T-cell (primary cell): ENCODE measurements at regions not wholly inside any gene's neighbourhood (a gene's known extent, or its start where the extent isn't known, plus 50 kb on each side); places are given as distances from the start of the nearest gene placed in this dataset.
A peak's percentile ranks its signal among the peaks of the same experiment; 100 is the strongest.

ENCODE experiments used
- ATAC-seq, 4 experiments: fragments of 200-7000 bp in 3 of 4; fragments of 150-1000 bp in 1 of 4; cut with Tn5 transposase; replicated peaks in 1 of 4; 1 replicate in 3 of 4; 2 replicates in 1 of 4; pipeline ENCODE4 v1.10.0; 2021; ENCODE audit warnings: moderate library complexity in 3 of 4, mild to moderate bottlenecking in 2 of 4, moderate number of reproducible peaks in 1 of 4
- CTCF ChIA-PET, 2 donors: fragments of 300-600 bp; sonication (Branson Sonifier 250); formaldehyde crosslinking; loops; one replicate each; lab custom pipeline; 2022; ENCODE audit warnings: antibody characterized with exemption in 2 of 2; lab: Charles Lee
- POLR2A ChIA-PET, 2 donors: fragments of 300-600 bp; sonication (Branson Sonifier 250); formaldehyde crosslinking; loops; one replicate each; lab custom pipeline; 2022; ENCODE audit warnings: antibody characterized with exemption in 2 of 2; lab: Charles Lee
- DNase-seq, 35 experiments: peaks; one replicate each; pipeline versions ENCODE4 v3.0.0 to v3.0.0-alpha.2; 2013 to 2023
- H3K27ac ChIP-seq: one replicate; pipeline ENCODE4 v1.5.1; 2013; ENCODE audit warnings: low read length
- H3K27me3 ChIP-seq, 2 experiments: replicated peaks in 1 of 2; 1 replicate in 1 of 2; 2 replicates in 1 of 2; pipeline versions ENCODE4 v1.6.1 to v1.7.0; 2013; ENCODE audit warnings: low read length in 1 of 2, mixed read lengths in 1 of 2; ENCODE audit not compliant: control insufficient read depth in 2 of 2, insufficient read depth in 2 of 2; ENCODE audit errors: extremely low read depth in 1 of 2
- H3K36me3 ChIP-seq, 2 donors: 1 replicate in 1 of 2; 2 replicates in 1 of 2; pipeline versions ENCODE4 v1.6.1 to v1.7.0; 2013; ENCODE audit warnings: low read length in 1 of 2; ENCODE audit not compliant: control insufficient read depth in 2 of 2, insufficient read depth in 1 of 2; ENCODE audit errors: extremely low read depth in 1 of 2
- H3K4me1 ChIP-seq, 2 experiments: 1 replicate in 1 of 2; 2 replicates in 1 of 2; pipeline versions ENCODE4 v1.6.1 to v1.7.0; 2013; ENCODE audit warnings: low read length in 2 of 2, mixed read lengths in 1 of 2; ENCODE audit not compliant: insufficient read depth in 2 of 2, control insufficient read depth in 1 of 2; ENCODE audit errors: extremely low read depth in 1 of 2
- H3K4me3 ChIP-seq, 2 donors: 1 replicate in 1 of 2; 2 replicates in 1 of 2; pipeline versions ENCODE4 v1.5.1 to v1.7.0; 2013; ENCODE audit warnings: mild to moderate bottlenecking in 2 of 2, low read length in 1 of 2, moderate library complexity in 1 of 2; ENCODE audit not compliant: control insufficient read depth in 1 of 2; ENCODE audit errors: extremely low read depth in 1 of 2
- H3K9me3 ChIP-seq: 2 replicates; pipeline ENCODE4 v1.7.0; 2013
- H3K27ac Mint-ChIP-seq, 2 donors: one replicate each; pipeline ENCODE4 v1.8.0; 2020 to 2021; ENCODE audit warnings: mild to moderate bottlenecking in 2 of 2, mixed read lengths in 2 of 2
- H3K27me3 Mint-ChIP-seq, 2 donors: one replicate each; pipeline ENCODE4 v1.8.0; 2021 to 2022; ENCODE audit warnings: mixed read lengths in 2 of 2
- H3K36me3 Mint-ChIP-seq: one replicate; pipeline ENCODE4 v1.8.0; 2021; ENCODE audit warnings: mixed read lengths
- H3K4me1 Mint-ChIP-seq, 3 donors: one replicate each; pipeline ENCODE4 v1.8.0; 2020 to 2022; ENCODE audit warnings: mixed read lengths in 3 of 3, mild to moderate bottlenecking in 1 of 3
- H3K4me3 Mint-ChIP-seq, 3 donors: one replicate each; pipeline ENCODE4 v1.8.0; 2020 to 2022; ENCODE audit warnings: mild to moderate bottlenecking in 3 of 3, mixed read lengths in 3 of 3, moderate library complexity in 3 of 3
- H3K9me3 Mint-ChIP-seq, 3 donors: one replicate each; pipeline ENCODE4 v1.8.0; 2020 to 2022; ENCODE audit warnings: mixed read lengths in 3 of 3
- WGBS: methylation state at CpG from one replicate; pipeline ENCODE4 v1.1.5; 2013; ENCODE audit warnings: missing lambda C conversion rate; ENCODE audit not compliant: insufficient coverage; 5-methylcytosine and 5-hydroxymethylcytosine counted together

- H3K36me3 Mint-ChIP-seq = no peaks in the 10 kb centered on the region
- H3K27me3 Mint-ChIP-seq = no peaks in the 10 kb centered on the region
- DNase-seq (no peak), ATAC-seq (no peak)
- WGBS = 71% methylated on average over 1 of the region's 2 CpGs
- H3K9me3 Mint-ChIP-seq = peaks cover 0 to 10% (median 7%) of the 10 kb centered on the region in 3 donors
- H3K36me3 ChIP-seq = no peaks in the 10 kb centered on the region
- no peak overlapping the region for H3K27ac ChIP-seq
- H3K4me3 ChIP-seq = no peak overlapping the region
- POLR2A ChIA-PET = no interaction called here
- no peaks in the 10 kb centered on the region for H3K4me1 ChIP-seq
- CTCF ChIA-PET = no interaction called here
- no peaks in the 10 kb centered on the region for H3K4me1 Mint-ChIP-seq
- H3K27me3 ChIP-seq = peaks cover 0 to 6% of the 10 kb centered on the region in 2 experiments
- H3K4me3 Mint-ChIP-seq = no peak overlapping the region
- no peak overlapping the region for H3K27ac Mint-ChIP-seq
- no peaks in the 10 kb centered on the region for H3K9me3 ChIP-seq
Measured at GRCh38 chr16:49003022-49003421, 278.6 kb downstream of the CBLN1 start.

- no peak for DNase-seq
- H3K36me3 Mint-ChIP-seq = no peaks in the 10 kb centered on the region
- no peak for ATAC-seq
- POLR2A ChIA-PET = no interaction called here
- no peaks in the 10 kb centered on the region for H3K27me3 Mint-ChIP-seq
- Histone ChIP-seq H3K36me3 (no peaks in the 10 kb centered on the region), H3K27ac (no peak overlapping the region), H3K9me3 (no peaks in the 10 kb centered on the region), H3K4me3 (no peak overlapping the region), H3K27me3 (peaks cover 0 to 6% of the 10 kb centered on the region in 2 experiments), H3K4me1 (no peaks in the 10 kb centered on the region)
- no peaks in the 10 kb centered on the region for H3K4me1 Mint-ChIP-seq
- peak overlapping the region in 1 of 2 donors; percentile 28 for H3K27ac Mint-ChIP-seq
- CTCF ChIA-PET = no interaction called here
- 31% methylated on average over 3 of the region's 10 CpGs for WGBS
- H3K9me3 Mint-ChIP-seq = peaks cover 0 to 9% (median 3%) of the 10 kb centered on the region in 3 donors
- H3K4me3 Mint-ChIP-seq = no peak overlapping the region
Measured at GRCh38 chr16:49000594-49000993, 281.0 kb downstream of the CBLN1 start.

- Histone ChIP-seq H3K9me3 (no peaks in the 10 kb centered on the region), H3K4me1 (no peaks in the 10 kb centered on the region), H3K27me3 (peaks cover 0 to 6% of the 10 kb centered on the region in 2 experiments), H3K27ac (no peak overlapping the region), H3K36me3 (no peaks in the 10 kb centered on the region), H3K4me3 (no peak overlapping the region)
- H3K4me1 Mint-ChIP-seq = no peaks in the 10 kb centered on the region
- ATAC-seq (no peak), DNase-seq (no peak)
- no peaks in the 10 kb centered on the region for H3K27me3 Mint-ChIP-seq
- POLR2A ChIA-PET = no interaction called here
- no peaks in the 10 kb centered on the region for H3K36me3 Mint-ChIP-seq
- CTCF ChIA-PET = no interaction called here
- H3K4me3 Mint-ChIP-seq = no peak overlapping the region
- WGBS = 63% methylated on average over 5 of the region's 5 CpGs
- no peak overlapping the region for H3K27ac Mint-ChIP-seq
- H3K9me3 Mint-ChIP-seq = peaks cover 0 to 4% (median 3%) of the 10 kb centered on the region in 3 donors
Measured at GRCh38 chr16:48999508-48999907, 282.1 kb downstream of the CBLN1 start.

- Mint-ChIP-seq H3K36me3 (no peaks in the 10 kb centered on the region), H3K4me1 (no peaks in the 10 kb centered on the region), H3K9me3 (peaks cover 0 to 4% (median 3%) of the 10 kb centered on the region in 3 donors), H3K27me3 (no peaks in the 10 kb centered on the region), H3K27ac (no peak overlapping the region), H3K4me3 (no peak overlapping the region)
- no peaks in the 10 kb centered on the region for H3K9me3 ChIP-seq
- no peaks in the 10 kb centered on the region for H3K4me1 ChIP-seq
- CTCF ChIA-PET = no interaction called here
- DNase-seq (no peak), ATAC-seq (no peak)
- no peak overlapping the region for H3K27ac ChIP-seq
- peaks cover 0 to 6% of the 10 kb centered on the region in 2 experiments for H3K27me3 ChIP-seq
- POLR2A ChIA-PET = no interaction called here
- WGBS = no CpG with 5 or more reads among the region's 6 CpGs
- no peaks in the 10 kb centered on the region for H3K36me3 ChIP-seq
- no peak overlapping the region for H3K4me3 ChIP-seq
Measured at GRCh38 chr16:48999044-48999443, 282.6 kb downstream of the CBLN1 start.

GRCh38 chr16:48997946-48998345 is 283.7 kb downstream of the CBLN1 start:
- ATAC-seq = no peak
- H3K27ac ChIP-seq = no peak overlapping the region
- Mint-ChIP-seq H3K36me3 (no peaks in the 10 kb centered on the region), H3K9me3 (peaks cover 0 to 4% (median 3%) of the 10 kb centered on the region in 3 donors), H3K4me3 (no peak overlapping the region), H3K4me1 (no peaks in the 10 kb centered on the region), H3K27ac (no peak overlapping the region), H3K27me3 (no peaks in the 10 kb centered on the region)
- ChIA-PET POLR2A (no interaction called here), CTCF (no interaction called here)
- no peaks in the 10 kb centered on the region for H3K4me1 ChIP-seq
- no peaks in the 10 kb centered on the region for H3K9me3 ChIP-seq
- WGBS = 93% methylated on average over 2 of the region's 3 CpGs
- H3K4me3 ChIP-seq = no peak overlapping the region
- no peaks in the 10 kb centered on the region for H3K36me3 ChIP-seq
- peaks cover 0 to 6% of the 10 kb centered on the region in 2 experiments for H3K27me3 ChIP-seq
- DNase-seq = no peak

- H3K4me1 Mint-ChIP-seq = no peaks in the 10 kb centered on the region
- Histone ChIP-seq H3K27me3 (peaks cover 0 to 6% of the 10 kb centered on the region in 2 experiments), H3K27ac (no peak overlapping the region), H3K4me3 (no peak overlapping the region), H3K36me3 (no peaks in the 10 kb centered on the region), H3K9me3 (no peaks in the 10 kb centered on the region), H3K4me1 (no peaks in the 10 kb centered on the region)
- peaks cover 0 to 4% (median 3%) of the 10 kb centered on the region in 3 donors for H3K9me3 Mint-ChIP-seq
- H3K27ac Mint-ChIP-seq = no peak overlapping the region
- H3K4me3 Mint-ChIP-seq = no peak overlapping the region
- 79% methylated on average over 3 of the region's 8 CpGs for WGBS
- ChIA-PET CTCF (no interaction called here), POLR2A (no interaction called here)
- ATAC-seq (no peak), DNase-seq (no peak)
- no peaks in the 10 kb centered on the region for H3K27me3 Mint-ChIP-seq
- no peaks in the 10 kb centered on the region for H3K36me3 Mint-ChIP-seq
Measured at GRCh38 chr16:48997081-48997615, 284.5 kb downstream of the CBLN1 start.

- no peak overlapping the region for H3K27ac Mint-ChIP-seq
- no peaks in the 10 kb centered on the region for H3K4me1 Mint-ChIP-seq
- ChIA-PET CTCF (no interaction called here), POLR2A (no interaction called here)
- no peaks in the 10 kb centered on the region for H3K36me3 ChIP-seq
- H3K9me3 Mint-ChIP-seq = peaks cover 4 to 12% (median 7%) of the 10 kb centered on the region in 3 donors
- H3K4me1 ChIP-seq = no peaks in the 10 kb centered on the region
- H3K27me3 ChIP-seq = no peaks in the 10 kb centered on the region
- no peak overlapping the region for H3K27ac ChIP-seq
- ATAC-seq (no peak), DNase-seq (no peak)
- H3K4me3 ChIP-seq = no peak overlapping the region
- H3K27me3 Mint-ChIP-seq = no peaks in the 10 kb centered on the region
- H3K36me3 Mint-ChIP-seq = no peaks in the 10 kb centered on the region
- 95% methylated on average over 2 of the region's 2 CpGs for WGBS
- H3K4me3 Mint-ChIP-seq = no peak overlapping the region
- H3K9me3 ChIP-seq = no peaks in the 10 kb centered on the region
Measured at GRCh38 chr16:48978501-48978900, 303.1 kb downstream of the CBLN1 start.
